Activated CD4-positive, alpha-beta T cell treated with anti-CD3 and anti-CD28 coated beads for 48 hours (primary cell): ENCODE measurements at regions not wholly inside any gene's neighbourhood (a gene's known extent, or its start where the extent isn't known, plus 50 kb on each side); places are given as distances from the start of the nearest gene placed in this dataset.
"Not testable (repeated sequence)": the region's sequence is repeated elsewhere in the genome, so short reads cannot be mapped to it uniquely, and the experiment has no call there.

Experiments used
- DNase-seq: peaks from one replicate; pipeline ENCODE4 v3.0.0-alpha.2; 2020

DNA sequence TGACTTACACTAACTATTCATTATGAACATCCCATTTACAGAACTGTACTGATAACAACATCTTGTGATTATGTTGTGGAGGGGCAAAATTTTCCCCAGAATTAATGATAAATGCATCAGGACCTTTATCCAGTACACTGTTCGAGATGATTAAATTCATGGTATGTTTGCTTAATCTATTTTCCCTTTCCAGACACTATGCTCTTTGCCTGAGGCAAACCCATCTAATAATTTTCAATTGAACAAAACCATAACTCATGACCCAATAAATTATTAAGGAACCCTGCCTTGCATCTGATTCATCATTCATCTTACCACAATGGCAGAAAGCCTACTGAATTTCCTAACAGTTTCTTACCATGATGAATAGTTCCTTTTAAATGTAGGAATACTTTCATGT lies 385.0 kb downstream of the DSEL start:
- DNase-seq, result no peak

- DNase-seq, result not testable (repeated sequence)
Measured at GRCh38 chr18:67126751-67127150, 389.8 kb downstream of the DSEL start.

DNA sequence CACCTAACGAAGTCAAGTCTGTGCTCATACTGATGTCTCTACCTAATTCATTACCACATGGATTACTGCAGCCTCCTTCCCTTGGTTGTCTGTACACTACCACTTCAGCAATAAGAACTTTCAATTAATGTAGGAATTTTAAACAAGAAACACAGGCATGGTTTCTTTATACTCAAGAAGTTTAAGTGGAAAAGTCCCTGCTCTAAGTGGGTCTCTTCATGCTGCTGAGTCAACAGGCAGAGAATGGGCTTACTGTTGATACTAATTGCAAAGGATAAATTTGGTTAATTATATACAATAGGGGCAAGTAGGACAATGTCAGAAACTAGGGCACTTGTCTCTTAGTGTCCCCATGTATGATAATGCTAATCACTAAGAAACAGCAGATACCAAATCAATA lies 392.6 kb downstream of the DSEL start:
- no peak for DNase-seq

DNA sequence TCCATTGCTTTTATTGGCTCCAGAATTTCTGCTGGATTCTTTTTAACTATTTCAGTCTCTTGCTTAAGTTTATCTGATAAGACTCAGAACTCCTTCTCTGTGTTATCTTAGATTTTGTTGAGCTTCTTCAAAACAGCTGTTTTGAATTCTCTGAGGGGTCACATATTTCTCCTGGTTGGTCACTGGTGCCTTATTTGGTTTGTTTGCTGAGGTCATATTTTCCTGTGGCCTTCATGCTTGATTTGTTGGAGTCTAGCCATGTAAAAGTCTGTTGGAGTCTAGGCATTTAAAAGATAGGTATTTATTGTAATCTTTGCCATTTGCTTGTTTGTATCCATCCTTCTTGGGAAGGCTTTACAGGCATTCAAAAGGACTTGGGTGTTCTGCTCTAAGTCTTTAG lies 398.7 kb downstream of the DSEL start:
- DNase-seq, result no peak

DNA sequence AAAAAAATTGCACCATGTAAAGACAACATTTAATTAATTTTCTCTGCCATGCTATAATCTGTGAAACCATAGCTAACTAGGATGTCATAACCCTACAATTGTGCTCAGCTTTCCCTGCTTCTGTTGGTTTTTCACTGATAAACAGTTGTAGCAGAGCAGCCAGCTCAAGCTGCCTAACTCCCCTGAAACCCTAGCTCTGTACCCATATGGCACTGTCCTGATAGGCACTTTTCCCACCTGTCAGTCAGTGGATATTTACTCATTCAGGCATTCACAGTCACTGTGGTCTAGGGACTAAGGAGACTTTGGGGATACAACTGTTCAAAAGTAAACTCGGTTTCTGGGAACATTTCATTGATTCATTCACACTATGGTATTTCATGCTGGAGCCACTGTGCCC lies 407.0 kb downstream of the DSEL start:
- DNase-seq, result no peak

GRCh38 chr18:67108894-67109293 lies 407.6 kb downstream of the DSEL start:
- DNase-seq, result no peak

DNA sequence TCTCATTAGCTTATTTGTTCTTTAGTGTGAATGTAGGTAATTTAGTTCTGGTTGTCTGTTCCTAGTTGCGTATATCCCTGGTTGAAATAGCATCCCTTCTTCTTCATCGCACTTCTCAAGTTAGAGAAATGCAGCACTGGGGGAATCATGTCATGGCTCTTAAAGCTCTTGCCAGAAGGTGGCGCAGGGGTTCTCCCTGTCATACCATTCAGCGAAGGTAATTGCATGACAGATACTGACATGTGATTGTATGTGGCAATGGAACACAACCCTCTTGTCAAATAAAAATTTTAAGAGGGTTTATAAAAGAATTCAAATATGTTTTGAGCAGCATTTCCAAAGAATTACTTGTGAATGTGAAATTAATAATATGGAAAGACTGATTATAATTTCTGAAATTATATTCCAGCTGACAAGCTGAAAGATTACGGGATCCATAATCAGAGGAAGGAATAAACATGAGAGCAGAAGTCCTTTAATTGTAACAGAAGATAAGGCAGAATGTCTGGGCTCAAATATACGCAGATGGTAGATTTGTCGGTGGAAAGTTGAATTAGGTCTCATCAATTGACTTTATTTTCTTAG lies 411.7 kb downstream of the DSEL start:
- DNase-seq, result peak; percentile 57

DNA sequence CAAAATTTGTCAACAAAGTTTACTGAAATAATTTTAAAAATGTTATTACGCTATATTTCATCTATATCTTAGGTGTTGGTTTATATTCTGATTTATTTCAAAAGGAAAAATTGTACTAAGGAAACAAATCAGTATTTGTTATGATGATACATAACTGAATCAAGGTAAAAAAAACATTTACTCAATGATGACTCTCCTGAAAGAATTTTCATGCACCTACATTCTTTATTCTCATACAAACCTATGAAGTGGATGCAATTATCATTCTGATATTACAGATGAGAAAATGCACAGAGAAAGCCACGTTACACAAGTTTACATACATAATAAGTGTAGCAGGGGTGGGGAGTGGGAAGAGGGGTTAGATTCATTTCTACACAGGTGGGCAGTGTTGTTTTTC lies 422.4 kb downstream of the DSEL start:
- no peak for DNase-seq

DNA sequence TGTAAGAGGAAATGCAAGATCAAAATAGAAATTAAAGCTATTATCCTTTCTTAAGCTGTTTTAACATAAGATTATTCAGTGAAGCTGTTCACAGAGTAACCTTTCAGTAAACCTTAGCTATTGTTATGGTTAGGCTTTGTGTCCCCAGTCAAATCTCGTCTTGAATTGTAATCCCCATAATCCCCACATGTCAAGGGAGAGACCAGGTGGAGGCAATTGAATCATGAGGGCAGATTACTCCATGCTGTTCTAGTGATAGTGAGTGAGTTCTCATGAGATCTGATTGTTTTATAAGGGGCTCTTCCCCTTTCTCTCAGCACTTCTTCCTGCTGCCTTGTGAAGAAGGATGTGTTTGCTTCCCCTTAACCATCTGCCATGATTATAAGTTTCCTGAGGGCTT lies 424.4 kb downstream of the DSEL start:
- no peak for DNase-seq

- DNase-seq, result no peak
Measured at GRCh38 chr18:67081482-67082211, 434.9 kb downstream of the DSEL start.

GRCh38 chr18:67080601-67081000 lies 435.9 kb downstream of the DSEL start:
- DNase-seq, result no peak

- no peak for DNase-seq
Measured at GRCh38 chr18:67074309-67074708, 442.2 kb downstream of the DSEL start.

- no peak for DNase-seq
Measured at GRCh38 chr18:67072791-67073190, 443.7 kb downstream of the DSEL start.

- no peak for DNase-seq
Measured at GRCh38 chr18:67068608-67069007, 447.9 kb downstream of the DSEL start.

- DNase-seq, result no peak
Measured at GRCh38 chr18:67047334-67047733, 443.4 kb upstream of the CDH19 start.

DNA sequence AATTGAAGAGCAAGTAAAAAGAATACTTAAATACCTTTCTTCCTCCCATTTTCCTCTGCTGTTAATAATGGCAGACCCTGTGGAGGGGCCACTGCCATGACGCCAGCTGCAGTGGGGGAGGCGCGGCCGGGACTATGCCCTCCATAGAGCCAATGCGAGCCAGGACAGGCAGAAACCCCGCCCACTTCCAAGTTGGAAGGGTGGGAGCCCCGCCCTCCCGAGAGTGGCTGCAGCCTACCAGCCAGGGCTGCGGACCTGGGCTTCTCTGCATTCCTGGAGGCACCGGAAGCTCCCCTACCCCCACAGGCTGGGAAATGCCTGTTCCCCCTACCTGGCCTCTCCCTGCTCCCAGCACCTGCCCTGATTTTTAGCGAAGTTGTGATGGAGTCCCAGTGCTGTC lies 439.4 kb upstream of the CDH19 start:
- no peak for DNase-seq

GRCh38 chr18:67041334-67041733 lies 437.4 kb upstream of the CDH19 start:
- no peak for DNase-seq

DNA sequence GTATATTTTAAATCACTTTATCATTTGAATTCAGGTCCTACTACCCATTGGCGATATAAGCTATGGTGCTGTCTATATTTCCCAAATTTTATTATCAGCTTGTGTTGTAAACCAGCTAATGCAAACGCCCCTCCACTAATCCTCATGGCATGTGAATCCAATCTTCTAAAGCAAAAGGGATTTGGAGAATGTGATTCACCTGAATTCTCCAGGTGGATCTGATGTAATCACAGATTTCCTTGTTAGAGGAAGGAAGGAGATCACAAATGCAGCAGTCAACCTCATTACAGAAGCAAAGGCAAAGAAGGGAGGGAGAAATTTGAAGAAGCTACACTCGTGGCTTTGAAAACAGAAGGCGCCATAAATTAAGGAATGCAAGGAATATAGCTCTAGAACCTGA lies 431.1 kb upstream of the CDH19 start:
- DNase-seq, result no peak

DNA sequence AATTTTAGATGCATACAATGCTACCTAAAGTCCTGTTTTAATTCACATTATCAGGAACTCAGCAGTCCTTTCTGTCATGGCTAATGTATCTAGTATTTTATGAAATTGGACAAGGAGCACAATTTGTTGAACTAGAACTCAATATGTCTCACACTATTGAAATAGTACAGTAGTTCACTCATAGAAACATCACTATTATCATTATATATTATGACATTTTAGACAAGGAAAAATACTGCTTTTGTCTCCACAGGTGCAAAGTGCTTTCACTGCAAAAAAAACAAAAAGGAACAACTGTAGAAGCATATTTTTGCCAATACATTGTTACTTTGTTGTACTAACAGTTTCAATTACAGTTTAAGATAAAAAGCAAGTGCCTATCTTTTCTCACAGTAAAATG lies 419.2 kb upstream of the CDH19 start:
- no peak for DNase-seq

- DNase-seq, result no peak
Measured at GRCh38 chr18:67010919-67011318, 407.0 kb upstream of the CDH19 start.

DNA sequence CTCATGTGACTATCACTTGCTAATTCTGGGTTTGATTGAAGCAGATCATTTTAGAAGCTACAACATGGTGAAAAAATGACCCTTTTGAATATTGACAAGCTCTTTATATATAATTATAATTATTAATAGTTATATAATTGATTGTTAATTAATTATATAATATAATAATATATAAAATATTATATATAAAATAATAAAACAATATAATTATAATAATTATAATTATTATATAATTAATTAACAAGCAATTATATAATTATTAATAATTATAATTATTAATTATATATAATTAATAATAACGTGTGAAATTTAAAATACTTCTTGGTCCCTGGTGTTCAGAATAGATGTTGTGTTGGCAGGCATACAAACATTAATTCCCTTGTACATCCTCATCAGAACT lies 404.1 kb upstream of the CDH19 start:
- DNase-seq, result no peak

- no peak for DNase-seq
Measured at GRCh38 chr18:67007085-67007484, 403.2 kb upstream of the CDH19 start.

DNA sequence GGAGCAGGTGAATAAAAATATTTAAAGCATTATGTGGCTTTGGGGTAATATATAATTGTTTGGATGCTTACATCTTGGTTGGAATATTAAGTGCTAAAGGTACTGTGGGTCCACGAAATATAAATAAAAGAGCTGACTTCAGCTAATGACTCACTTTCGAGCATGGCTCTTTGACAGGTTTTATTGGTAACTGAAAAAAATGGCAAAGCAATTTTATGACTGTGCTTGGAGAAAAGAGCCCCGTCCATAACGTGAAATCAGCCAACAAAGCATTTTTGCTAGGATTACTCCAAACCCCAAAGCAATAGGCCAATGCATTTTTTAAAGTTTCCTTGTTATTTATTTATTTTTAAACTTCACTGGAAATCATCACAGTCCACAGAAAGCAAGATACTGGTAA lies 397.2 kb upstream of the CDH19 start:
- no peak for DNase-seq

DNA sequence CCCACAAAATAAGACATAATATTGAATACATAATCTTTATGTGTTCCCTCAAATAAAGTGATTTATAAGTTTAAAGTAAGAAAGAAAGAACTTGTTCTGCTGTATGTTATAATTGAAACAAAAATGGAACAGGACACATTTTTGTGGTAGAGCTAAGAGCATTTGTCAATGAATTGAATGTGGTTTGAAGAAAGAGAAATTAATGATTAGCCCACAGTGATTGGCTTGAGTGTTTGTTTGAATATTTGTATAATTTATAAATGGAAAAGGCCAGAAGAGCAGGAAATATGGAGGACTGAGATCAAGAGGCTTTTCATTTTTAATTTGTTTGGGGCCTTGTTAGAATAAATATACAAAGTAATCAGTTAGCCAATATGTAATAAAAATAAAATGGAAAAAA lies 395.1 kb upstream of the CDH19 start:
- no peak for DNase-seq

DNA sequence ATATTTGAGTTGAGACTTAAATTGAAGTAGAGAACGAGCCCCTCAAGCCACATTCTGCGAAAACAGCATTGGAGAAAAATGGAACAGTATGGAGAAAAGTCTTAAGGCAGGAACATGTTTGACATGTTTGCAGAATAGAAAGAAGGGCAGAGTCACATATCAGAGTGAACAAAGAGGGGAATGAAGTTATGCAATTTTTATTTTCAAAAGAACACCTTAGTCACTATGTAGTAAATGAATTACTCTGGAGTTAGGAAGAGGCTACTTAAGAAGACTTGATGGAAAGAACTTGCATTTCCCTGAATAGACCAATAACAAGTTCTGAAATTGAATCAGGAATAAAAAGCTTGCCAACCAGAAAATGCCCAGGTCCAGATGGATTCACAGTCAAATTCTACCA lies 391.4 kb upstream of the CDH19 start:
- no peak for DNase-seq
